ENCODE measurements at regions not wholly inside any gene's neighbourhood (a gene's known extent, or its start where the extent isn't known, plus 50 kb on each side); places are given as distances from the start of the nearest gene placed in this dataset.
"Not testable (repeated sequence)": the region's sequence is repeated elsewhere in the genome, so short reads cannot be mapped to it uniquely, and the experiment has no call there.

DNA sequence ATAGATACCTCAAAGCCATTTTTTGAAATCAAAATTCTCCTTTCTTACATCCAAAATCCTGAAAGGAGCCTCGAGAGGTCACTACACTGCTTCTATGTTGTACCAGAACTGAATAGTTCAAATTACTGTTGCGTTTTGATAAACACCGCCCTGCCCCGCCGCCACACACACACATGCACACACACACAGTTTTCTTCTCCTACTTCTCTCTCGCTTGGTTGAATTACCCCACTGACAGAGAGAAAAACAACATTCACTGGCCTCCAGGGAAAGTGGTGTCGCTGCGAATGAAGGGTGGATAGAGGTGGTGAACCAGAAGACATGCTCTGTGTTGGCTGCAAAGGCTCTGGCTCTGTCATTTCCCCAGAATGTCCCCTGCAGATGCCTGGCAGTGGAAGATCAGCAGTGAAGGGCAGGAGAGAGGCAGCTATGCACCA, 183.4 kb upstream of the RFC3 start:
- DNase-seq = no peak

DNA sequence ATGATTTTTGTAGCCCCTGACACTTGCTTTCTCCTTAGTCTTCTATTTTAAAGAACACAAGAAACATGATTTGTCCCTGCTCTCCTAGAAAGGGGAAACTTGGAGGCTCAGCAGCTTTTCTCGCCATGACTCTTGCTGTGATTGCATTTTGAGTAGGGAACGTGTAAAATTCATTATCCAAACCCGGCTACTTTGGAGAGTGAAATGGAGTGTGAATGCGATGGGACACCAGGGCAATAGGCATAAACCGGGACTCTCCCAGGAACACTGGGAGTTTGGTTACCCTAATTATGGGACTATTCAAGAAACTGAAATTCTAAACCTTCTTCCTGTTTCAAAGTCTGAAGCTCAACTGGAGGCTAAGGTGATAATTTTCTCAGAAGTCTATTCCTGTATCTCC, 181.7 kb upstream of the RFC3 start:
- DNase-seq = no peak

GRCh38 chr13:33636955-33637670, 180.8 kb upstream of the RFC3 start:
- DNase-seq = no peak

GRCh38 chr13:33637978-33638743, 179.8 kb upstream of the RFC3 start:
- no peak for DNase-seq

DNA sequence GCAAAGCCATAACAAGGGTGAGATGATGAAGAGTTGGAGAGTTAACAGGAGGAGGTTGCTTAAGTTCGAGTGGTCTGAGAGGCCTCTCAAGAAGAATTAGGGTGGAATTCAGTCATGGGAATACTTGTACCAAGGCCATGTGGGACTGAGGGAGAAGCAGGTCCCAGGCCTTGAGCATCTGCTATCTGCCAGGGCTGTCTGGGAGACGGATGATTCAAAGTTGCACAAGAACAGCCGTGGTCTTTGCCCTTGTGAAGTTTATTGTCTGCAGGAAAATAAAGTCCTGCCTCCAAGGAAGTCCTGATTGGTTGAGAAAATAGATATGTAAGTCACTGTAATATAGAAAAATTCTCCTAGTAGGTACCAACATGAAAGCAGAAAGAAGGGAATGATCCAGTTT, 178.8 kb upstream of the RFC3 start:
- no peak for DNase-seq

GRCh38 chr13:33639626-33640080, 178.3 kb upstream of the RFC3 start:
- DNase-seq = no peak

DNA sequence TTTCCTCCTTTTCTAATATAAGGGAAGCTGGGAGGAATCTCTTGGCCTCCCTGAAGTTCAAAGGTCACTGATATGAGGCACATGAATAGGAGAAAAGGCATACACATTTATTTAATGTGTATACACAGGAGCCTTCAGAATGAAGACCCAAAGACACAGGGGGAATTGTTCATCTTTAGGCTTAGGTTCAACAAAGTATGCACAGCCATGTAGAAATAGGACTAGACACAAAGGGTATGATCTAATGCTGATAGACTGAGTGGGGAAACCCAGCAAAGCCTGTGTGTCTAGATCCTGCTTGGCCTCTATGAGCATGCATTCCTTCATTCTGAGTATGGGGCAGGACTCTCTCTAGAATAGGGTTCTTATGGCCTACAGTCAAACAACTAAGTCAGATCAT, 177.1 kb upstream of the RFC3 start:
- DNase-seq = no peak

DNA sequence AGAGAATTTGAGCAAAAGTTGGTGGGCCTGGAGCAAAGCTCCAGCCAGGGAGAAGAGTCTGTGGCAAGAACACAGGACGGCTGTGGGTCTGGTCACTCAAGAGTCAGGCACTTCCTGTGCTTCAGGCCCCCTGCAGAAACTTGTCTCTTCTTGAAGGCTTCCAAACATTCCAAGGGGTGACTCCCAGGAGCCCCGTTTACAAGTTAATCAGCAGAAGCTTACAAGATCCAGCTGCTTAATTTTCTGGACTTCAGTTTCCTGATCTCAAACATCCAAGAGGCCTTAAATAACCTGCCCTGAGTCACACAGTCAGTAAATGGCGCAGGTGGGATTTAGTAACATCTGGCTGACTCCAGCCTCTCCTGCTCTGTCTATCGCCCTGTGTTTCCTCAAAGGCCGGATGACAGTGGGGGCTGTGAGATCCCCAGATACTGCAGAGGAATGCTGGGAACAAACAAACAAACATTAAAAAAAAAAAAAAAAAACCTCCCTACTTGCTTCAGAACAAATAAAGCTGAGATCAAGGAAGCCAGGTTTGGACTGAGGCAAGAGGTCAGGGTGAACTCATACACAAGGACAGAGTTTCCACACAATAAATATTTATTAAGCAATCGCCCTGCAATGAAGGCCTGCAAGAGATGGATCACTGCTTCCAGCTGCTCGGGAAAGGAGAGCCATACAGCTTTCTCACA, 175.4 kb upstream of the RFC3 start:
- DNase-seq = no peak

GRCh38 chr13:33644581-33645543, 173.1 kb upstream of the RFC3 start:
- no peak for DNase-seq

GRCh38 chr13:33645591-33646554, 172.1 kb upstream of the RFC3 start:
- no peak for DNase-seq

GRCh38 chr13:33649212-33649878, 168.6 kb upstream of the RFC3 start:
- DNase-seq = peak; percentile 28

GRCh38 chr13:33651766-33652165, 166.2 kb upstream of the RFC3 start:
- no peak for DNase-seq

GRCh38 chr13:33657274-33657673, 160.7 kb upstream of the RFC3 start:
- DNase-seq = no peak

- no peak for DNase-seq
These were observed 158.5 kb upstream of the RFC3 start for GRCh38 chr13:33659466-33659865.

DNA sequence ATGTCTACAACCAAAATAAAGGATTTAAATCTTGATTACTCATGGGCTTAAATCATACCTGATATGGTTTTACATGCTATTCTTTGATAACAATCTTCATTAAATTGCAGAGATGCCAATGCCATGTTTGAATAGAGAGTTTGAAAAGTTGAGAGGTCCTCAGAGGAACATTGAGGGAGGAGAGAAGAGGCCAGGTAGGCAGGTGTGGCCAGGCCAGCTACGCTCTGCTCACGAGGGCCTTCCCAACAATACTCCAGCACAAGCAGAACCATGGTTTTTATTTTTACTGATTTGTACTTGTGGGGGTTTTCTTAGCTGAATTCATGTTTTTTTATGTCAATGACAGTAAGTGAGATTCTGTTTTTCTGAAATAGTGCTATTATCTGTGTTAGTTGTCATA, 158.1 kb upstream of the RFC3 start:
- no peak for DNase-seq

GRCh38 chr13:33662392-33662791, 155.6 kb upstream of the RFC3 start:
- DNase-seq = no peak

DNA sequence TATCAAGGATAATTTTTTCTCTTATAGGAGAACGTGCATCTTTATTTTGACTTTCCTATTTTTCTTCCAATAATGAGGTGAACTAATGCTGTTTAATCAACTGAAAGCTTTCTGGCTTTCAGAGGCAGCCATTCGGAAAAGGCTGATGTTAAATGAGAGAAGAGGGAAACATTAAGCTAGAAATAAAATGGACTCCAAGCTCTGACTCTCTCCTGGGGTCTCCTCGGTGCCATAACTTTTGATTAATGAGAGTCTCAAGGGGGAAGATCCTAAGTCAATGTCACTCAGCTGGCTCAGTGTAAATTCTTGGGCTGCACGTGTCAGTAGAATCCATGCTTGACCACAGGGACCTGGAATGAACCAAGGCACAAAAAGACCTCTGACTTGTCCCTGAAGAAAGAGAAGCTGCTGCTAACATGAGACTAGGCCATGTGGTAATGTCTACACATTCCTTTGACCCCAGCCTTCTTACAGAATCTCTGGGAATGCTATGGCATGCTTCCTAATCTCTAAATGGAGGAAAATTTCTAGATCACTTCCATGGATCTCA, 152.2 kb upstream of the RFC3 start:
- DNase-seq = no peak

GRCh38 chr13:33671560-33671959, 146.4 kb upstream of the RFC3 start:
- no peak for DNase-seq

GRCh38 chr13:33672022-33672421, 145.9 kb upstream of the RFC3 start:
- not testable (repeated sequence) for DNase-seq
